GM21529 (cell line): ENCODE measurements at regions not wholly inside any gene's neighbourhood (a gene's known extent, or its start where the extent isn't known, plus 50 kb on each side); places are given as distances from the start of the nearest gene placed in this dataset.

Experiments
- ATAC-seq: cut with Tn5 transposase; IDR thresholded peaks from one replicate; pipeline ENCODE4 v1.9.1; 2021; ENCODE audit not compliant: unreplicated experiment

DNA sequence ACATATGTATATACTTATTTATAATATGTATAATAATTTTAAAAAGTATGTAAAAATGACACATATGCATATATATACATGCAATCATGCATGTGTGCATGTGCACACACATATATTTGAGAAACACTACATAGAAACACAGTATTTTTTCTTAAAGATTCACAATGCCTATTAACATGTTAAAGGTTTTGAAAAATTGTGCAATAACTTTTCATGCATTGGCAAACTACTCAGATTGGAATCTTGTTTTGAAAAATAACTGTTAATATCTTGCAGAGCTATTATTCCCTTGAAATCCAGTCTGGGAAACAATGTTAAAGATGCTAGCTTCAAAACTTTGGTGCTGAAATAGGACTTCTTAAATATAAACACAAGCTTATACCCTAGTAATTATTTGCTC is 256.2 kb upstream of the P2RY1 start:
- no peak for ATAC-seq

DNA sequence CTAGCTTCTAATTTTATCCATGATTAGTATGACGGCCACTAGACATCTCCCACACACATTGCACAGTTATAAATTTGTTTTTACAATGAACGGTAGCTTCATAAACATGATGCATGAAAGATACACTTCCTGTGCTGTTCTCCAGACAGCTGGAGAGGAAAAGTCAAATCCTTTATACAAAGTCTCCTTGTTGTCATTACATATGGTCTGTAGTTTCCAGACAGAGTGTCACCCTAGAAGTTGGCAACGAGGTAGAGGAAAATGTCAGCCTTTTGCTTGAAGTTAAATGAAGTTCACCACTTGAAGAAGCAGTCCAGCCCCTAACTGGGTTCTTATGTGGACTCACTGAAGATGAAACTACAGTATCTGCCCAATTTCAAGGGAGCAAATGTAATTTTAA is 253.0 kb upstream of the P2RY1 start:
- no peak for ATAC-seq

DNA sequence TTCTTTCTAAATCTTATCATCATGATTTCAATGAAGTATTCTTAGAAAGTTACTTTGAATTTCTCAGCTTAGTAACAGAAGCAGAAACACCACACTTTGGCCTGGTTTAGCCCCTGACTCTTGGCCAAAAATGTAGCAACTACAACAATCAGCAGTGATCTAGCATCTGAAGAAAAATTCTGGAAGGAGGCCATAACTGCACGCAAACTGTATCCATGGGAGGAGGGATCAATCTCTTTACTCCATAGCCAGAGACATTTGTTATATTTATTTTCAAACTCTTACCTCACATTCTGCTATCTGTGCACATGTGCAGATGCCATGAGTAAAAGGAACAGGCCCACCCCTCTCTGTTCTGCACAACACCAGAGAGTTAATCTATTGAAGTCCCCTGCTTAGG is 251.0 kb upstream of the P2RY1 start:
- no peak for ATAC-seq

DNA sequence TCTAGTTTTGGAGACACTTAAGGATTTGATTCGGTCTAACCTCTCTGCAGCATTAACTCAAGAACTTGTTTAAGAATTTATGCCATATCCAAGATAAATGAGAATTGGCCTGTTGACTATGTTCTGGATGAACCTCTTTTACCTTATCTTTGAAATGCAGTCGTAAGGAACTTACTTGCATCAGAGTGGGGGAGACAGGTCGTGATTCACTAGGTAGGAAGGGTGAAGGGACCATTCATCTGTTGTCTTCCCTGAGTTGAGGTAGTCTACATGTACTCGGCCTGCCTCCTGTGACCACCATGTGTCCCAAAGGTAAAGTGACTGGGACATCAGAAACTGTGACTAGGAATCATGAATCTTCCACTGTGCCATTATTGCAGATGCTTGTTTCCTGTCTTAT is 248.0 kb upstream of the P2RY1 start:
- ATAC-seq: no peak

DNA sequence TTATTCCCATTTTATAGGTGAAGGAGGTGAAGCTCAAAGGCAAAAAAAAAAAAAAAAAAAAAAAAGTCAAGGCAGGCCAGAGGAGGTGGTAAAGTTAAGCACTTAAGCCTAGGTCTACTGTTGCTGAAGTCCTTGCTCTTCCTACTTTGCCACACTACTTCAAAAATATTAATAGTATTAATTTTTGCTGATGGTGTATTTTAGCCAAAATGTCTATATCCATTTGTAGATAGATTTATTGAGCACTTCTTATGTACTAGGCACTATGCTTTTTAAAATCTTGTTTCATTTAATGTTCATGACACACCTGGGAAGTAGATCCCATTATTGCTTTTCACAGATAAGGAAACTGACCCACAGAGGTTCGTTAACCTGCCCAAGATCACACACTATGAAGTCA is 247.1 kb upstream of the P2RY1 start:
- ATAC-seq: no peak

DNA sequence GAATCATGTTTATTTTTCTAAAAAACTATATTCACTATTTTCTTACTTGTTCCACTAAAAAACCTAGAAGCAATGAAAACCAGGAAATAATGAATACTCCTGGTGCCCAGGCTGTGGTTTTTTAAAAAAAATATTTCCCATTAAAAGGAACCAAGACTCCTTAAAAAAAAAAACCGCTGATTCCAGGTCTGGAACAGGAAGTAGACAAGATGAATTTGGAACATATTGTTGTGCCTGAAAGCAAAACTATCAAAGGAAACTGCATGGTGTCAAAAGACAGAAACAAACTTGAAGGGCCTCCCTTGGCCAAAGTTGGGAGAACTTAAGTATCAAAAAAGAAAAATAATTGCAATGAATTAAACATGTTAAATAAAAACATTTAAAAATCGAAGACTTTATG is 245.3 kb upstream of the P2RY1 start:
- ATAC-seq: no peak

DNA sequence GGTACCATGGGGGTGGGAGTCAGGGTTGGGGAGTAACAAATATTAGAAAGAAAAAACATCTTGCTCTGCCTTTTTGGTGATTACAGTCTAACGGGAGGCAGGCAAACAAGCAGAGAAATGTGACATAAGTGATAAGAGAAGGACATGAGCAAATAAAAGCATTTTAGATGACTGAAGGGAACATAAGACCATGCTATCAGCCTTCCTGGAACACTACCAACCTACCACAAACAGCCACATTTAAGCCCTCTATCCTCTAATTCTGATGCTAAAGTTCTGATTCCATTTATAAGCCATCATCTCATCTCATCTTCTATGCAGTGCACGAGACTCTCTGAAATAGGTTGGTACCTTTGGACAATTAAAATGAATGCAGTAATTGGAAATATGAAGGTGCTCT is 243.4 kb upstream of the P2RY1 start:
- ATAC-seq: no peak

DNA sequence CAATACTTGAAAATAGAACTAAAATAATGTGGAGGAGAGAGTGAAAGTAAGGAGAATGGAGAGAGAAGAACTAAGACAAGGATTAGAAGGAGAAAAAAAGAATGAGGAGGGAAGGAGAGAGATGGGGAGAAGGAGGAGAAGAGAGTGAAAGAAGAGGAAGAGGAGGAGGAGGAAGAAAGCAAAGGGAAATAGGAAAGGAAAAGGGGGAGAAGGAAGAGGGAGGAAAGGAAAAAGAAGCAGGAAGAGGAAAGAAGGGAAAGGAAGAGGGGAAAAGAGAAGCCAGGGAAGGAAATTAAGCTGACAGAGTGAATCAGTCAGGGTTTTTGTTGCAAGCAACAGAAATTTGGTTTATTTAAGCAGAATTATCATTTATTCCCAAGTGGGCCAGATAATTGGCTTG is 241.7 kb upstream of the P2RY1 start:
- ATAC-seq: no peak

DNA sequence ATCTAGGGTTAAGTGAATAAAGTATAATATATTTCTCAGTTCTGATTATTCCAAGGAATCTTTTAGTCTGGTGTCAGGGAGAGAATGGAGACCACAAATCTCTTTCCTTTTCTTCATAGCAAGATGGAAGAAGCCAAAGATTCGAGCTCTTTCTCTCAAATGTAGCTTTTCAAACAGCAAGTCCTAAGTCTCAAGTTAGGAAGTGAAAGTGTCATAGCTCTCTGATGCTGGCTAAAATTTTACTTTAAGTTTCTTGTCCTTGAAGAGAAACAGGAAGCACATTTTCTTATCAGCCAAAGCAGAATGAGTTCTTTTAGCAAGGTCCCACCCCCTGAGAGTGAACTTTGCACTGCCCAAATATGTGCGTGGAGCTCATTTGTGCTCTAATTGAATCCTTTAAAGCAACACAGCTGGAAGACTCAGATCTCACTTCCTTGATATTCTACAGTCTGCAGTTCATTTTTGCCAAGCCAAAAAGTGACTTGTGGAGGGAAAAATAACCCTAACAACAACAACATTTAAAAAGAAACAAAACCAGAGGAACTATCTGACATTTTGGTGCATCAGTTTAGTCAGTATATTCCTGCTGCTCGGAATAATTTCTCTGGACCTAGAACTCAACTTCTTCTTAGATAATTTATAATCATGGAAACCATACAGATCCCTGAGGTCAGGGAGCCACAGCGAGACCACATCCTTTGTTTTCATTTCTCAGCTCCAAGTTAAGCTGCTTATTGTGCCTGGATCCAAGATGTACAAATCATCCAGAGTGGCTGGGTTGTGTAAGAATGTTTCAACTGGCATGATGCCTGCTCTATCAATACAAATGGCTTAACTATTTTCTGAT is 238.7 kb upstream of the P2RY1 start:
- ATAC-seq: peak; percentile 99

DNA sequence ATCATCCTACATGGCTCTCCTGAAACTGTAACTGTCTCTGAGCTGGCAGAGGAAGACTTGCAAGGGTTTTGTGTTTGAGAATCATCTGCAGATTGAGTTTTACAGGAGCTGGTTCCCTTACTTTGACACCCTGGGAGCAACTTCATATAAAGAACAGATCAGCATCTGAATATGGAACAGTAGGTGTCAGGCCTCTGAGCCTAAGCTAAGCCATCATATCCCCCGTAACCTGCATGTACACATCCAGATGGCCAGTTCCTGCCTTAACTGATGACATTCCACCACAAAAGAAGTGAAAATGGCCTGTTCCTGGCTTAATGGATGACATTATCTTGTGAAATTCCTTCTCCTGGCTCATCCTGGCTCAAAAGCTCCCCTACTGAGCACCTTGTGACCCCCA is 238.1 kb upstream of the P2RY1 start:
- ATAC-seq: peak; percentile 3

DNA sequence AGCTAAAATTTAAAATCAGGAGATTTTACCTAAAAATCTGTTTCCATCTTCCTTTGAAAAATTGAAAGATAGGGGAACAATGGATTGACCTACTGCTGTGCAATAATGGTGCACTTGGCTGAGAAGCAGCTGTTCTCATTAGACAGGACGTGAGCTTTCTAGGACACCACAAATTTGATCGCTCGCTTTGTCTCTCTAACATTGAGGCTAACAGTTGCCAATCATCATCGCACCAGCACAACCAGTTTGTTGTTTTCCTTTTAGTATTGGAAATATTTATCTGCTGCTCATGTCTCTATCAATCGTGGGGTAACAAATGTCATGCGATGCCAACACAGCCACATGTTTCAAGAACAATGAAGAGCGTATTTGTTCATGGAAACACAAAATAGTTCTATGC is 228.8 kb upstream of the P2RY1 start:
- ATAC-seq: no peak

DNA sequence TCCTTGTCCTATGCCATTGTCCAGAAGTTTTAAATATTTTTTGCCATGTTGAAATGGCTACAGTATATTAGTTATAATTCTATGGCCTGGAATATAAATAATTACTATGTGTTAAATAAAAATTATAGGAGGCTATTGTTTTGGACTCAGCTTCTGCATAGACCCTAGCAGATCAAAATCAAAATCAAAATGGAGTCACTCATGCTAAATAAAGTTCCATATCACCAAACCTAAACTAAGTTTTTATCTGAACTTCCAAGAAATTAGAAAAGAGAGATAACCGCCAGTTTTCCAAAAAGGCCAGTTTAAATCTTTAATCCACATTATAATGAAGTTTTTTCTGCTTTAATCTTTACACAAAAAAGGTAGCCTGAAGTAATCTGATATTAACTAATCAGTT is 227.8 kb upstream of the P2RY1 start:
- no peak for ATAC-seq

DNA sequence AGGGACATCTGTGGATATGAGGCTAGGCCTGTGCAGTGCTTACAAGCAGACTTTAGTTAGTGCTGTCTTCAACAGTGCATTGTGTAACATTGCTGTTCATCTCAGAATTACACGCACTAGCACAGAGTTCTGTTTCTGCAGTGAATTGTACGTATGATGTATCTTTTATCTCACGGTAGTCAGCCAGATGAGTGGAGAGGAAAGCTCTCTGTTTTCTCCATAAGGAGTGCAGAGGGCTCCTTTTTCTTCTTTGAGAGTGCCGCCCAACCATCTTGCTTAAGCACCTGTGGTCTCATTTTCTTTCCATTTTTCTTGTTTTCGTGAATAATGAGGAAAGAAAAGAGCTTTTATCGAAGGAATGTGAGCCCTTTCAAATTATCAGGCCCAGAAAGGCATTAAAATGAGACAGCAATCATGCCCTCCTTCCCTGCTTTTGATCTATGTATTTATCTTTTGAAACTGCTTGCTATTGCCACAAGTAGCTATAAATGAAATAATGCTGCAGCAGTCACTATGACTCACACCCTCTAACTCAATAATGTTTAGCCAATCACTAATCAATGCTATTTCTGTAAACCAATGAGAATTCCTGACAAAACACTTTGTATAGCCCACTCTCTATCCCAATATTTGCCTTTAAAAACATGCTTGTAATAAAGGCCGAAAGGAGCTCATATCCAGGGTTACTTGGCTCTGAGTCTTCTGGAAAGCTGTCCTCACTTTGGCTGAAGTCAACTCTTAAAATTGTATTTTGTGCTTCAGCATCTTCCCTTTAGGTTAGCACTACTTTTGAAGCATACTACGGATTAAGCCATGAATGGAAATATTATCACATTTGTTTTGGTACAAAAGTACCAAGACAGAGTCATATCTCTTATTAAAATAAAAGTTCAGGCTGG is 226.0 kb upstream of the P2RY1 start:
- ATAC-seq: no peak

DNA sequence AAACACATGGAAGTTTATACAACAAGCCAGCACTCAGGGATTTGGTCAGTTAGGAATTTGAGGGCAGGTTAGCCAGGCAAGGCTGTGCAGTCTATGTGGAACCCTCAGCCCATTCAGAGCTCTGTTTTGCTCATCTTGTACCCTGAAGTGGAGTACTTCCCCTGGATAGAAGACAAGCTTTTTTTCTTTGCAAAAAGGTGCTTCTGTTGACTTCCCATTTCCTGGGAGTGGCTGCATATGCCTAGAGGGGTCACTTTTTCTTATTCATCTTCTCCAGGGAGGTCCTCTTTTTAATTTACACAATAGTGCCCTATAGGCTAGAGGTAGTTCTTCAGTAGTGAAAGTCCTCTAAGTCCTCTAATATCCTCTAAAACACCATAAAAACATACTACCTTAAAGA is 225.0 kb upstream of the P2RY1 start:
- no peak for ATAC-seq

DNA sequence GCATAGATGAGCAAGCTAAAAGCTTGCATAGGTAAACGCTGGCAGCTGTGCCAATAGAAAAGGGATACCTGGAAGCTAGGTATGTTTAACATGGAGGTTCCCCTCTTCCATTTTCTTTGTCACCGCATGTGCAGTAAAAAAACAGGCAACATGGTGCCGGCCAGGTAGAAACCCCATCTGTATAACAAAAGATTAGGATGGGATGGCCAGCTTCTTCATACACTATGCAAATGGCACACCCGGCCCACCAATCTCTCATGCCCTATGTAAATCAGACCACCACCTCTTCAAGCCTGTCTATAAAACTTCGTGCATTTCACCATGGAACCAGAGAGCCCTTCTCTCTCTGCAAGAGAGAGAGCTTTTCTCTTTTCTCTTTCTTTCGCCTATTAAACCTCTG is 224.3 kb upstream of the P2RY1 start:
- ATAC-seq: no peak

DNA sequence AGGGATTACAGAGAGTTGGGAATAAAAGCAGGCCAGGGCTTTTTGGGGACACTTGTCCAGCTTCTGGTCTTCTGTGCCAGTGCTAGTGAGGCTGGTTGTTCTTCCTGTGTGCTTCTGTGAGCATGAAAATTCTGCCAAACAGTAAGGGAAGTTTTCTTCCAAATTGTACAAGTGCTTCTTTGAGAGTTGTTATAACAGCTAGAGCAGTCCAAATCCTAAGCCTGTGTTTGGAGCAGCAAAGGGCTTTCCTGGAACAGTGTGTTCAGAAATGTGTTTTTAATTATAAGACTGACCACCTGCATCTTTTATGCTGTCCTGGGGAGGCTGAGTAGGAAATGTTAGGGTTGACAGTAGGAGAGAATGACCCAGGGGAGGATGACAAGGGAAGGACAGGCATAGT is 223.0 kb upstream of the P2RY1 start:
- ATAC-seq: no peak

DNA sequence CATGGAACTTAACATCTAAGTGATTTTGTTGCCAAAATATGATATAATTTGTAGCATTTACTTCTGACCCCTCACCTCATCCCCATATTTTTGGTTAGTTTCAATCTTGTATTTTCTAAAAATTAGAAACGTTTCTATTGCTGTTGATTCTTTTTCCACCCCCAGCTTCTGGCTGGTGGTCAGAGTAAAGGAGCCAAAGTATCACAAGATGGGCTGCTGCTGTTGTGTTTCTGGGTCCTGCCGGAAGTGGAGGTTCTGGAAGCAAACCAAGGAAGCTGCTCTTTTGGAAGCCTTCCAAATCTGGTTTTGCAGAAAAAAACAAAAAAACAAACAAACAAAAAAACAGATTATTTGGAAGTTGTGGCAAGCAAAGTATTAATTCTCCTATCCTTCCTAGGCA is 221.1 kb upstream of the P2RY1 start:
- ATAC-seq: no peak

DNA sequence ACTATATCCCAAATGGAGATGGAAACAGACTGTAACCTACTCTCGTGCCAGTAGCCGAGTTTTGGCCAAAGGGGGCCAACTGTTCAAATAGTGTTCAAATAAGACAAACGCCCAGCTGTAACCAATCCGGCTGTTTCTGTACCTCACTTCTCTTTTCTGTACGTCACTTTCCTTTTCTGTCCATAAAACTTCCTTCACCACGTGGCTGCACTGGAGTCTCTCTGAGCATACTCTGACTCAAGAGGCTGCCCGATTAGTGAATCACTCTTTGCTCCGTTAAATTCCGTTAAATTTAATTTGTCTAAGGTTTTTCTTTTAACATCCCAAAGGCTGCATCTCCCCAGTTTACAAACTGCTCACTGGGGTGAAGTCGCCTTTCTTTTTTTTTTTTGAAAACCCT is 219.2 kb upstream of the P2RY1 start:
- ATAC-seq: no peak

DNA sequence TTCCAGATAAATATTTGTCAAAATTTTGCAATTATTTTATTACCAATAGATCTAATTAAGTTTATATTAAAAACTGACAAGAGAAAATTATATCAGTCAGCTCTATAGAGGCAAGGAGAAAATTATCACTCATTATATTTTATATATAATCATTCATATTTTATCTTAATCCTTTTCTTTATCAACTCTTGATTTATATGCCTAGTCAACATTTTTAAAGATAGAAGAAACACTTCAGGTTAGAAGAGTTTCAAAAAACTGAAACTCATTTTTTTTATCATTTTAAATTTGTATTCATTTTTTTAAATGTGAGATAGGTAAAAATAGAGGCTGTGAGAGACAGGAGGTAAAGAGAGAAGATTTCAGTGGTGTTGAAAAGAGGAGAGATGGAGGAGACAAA is 217.3 kb upstream of the P2RY1 start:
- ATAC-seq: no peak

DNA sequence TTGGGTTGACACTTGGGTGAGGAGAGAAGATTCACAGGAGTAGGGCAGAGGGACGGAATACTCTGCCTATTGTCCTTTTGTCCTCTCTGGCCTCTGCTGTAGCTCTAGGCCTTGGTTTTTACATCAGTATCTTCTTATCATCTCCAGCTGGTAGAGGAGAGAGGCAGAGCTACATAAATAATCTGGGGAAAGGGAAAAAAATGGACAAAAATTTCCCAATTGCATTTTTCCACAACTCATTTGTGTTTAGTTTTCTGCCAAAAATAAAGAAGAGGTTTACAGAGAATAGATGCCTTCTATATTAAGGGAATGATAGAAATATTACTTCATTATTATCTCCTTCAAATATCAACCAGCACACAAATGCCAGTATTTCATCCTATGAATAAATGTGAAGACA is 216.4 kb upstream of the P2RY1 start:
- ATAC-seq: no peak

DNA sequence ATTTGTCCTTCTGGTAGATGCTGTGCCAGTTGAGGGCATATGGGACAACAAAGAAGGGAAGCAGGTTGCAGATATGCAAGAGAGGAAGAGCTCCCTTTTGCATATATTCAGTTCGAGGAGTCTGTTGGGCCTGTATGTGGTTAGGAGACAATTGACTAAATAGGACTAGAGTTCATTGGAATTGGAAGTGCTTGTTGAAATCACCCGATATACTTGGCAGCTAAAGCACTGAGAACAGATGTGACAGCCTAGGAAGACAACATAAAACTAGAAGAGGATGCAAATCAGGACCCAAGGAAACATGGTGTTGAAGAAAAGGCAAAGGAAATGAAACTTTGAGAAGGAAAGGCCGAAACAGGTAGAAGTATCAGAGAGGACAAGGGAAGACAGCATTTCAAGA is 215.2 kb upstream of the P2RY1 start:
- ATAC-seq: no peak

DNA sequence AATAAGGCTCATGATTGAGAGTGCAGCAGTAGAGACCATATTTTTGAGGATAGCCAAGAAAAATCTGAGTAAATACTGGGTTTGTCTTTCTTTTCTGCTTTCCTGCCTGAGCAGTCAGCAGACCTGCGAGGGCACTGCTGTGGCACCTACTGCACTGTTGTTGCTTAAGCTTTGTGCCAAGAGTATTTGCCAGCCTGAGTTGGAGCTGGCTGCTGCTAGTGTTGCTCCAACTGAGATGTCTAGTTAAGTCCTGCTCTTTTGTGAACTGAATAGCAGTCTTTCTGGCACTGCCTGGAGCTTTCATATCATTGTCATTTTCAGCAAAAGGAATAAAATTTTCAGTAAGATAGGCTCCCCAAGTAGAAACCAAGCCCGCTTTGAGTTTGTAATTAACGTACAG is 214.5 kb upstream of the P2RY1 start:
- ATAC-seq: no peak
